Epithelial cell of proximal tubule (primary cell): ENCODE measurements at regions not wholly inside any gene's neighbourhood (a gene's known extent, or its start where the extent isn't known, plus 50 kb on each side); places are given as distances from the start of the nearest gene placed in this dataset.

Experiments
- DNase-seq: peaks from one replicate; pipeline ENCODE4 v3.0.0-alpha.2; 2011; ENCODE audit warnings: low read depth
- H3K4me3 ChIP-seq: 2 replicates; pipeline ENCODE4 v1.5.1; 2011; ENCODE audit warnings: low read depth, mild to moderate bottlenecking, low read length
- CTCF ChIP-seq: conservative IDR thresholded peaks from 2 replicates; pipeline ENCODE4 v1.5.1; 2012; ENCODE audit warnings: low read depth, mild to moderate bottlenecking, low read length

GRCh38 chr20:53872081-53872541 is 198.3 kb downstream of the BCAS1 start:
- TF ChIP-seq CTCF, result no peak
- no peak for DNase-seq
- H3K4me3 ChIP-seq, result no peak overlapping the region

DNA sequence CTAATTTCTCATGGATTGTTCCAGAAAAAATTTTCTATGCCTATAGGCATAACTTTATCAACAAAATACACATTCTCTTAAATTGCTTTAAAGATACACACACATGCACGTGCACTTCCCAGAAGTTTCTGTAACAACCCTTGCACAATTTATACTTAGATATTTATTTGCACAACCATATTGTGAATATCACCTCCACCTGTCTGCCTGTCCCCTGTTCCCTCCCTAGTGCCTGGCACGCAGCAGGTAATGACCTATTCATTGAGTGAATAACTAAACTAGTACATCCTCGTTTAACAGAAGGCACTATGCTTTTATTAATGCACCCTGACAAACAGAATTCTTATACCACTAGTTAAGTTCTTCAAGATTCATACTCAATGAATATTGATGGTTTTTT is 198.9 kb downstream of the BCAS1 start:
- DNase-seq, result no peak
- no peak overlapping the region for H3K4me3 ChIP-seq
- TF ChIP-seq CTCF, result no peak

DNA sequence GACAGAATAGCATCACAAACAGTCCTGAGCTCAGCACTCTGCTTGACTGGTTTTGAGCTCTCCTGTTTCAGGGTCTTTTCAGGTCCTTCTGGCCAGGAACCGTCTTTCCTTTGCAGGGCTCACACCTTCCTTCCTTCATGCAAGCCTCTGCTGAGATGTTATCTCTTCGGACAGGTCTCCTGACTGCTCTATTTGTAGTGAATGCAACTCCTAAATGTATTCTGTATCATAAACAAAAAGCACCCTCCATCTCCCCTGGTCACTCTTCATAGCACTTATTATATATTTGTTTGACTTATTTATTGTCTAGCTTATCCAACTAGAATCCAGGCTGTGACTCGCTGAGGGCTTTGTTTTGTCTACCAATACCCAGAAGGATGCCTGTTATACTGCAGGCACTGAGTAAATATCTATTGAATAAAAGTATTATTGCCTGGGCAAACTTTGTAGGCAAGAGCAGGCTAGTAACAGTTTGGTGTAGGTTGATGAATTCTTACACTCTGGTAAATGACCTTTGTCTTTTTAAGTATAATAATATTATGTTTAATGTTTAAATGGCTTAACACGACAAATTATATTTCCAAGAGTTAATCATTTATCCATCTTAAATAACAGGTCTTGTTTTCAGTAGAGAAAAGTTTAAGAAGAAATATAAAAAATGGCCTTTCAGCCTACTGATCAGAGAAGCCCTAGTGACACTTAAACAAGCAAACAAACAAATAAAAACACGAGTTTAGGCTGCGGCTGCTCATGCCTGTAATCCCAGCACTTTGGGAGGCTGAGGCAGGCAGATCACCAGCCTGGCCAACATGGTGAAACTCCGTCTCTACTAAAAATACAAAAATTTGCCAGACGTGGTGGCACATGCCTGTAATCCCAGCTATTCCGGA is 199.7 kb downstream of the BCAS1 start:
- no peak for TF ChIP-seq CTCF
- DNase-seq, result no peak

DNA sequence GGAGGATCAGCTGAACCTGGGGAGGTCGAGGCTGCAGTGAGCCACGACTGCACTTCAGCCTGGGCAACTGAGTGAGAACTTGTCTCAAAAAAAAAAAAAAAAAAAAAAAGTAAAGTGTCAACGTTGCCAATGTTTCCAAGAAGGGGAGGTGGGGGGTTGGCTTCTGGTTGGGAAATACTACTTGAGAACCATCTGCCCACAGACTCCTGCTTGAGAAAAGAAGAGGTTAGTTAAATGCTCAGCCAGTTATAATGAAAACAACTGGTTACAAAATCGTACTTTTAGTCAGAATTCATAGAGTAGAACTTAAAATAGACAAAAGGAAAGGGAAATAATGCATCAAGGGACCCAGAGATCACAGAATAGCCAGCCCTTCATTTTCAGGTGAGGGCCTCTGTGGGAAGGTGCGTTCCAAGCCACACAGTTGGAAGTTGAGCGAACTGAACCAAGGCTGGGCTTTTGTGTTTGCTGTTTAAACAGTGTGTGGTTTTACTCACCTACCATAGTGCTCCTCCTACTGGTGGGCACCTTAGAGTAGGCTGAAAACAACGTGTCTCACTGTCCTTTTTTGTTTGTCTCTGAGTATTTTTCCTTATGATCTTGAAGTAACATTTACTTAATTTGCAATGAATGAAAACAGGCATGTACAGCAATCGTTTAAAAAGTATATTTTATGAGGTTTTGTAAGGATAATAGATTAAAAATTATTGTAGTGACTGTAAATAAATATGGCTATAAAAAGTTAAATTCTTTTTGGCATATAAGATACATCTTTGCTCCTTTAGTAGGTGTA is 200.7 kb downstream of the BCAS1 start:
- TF ChIP-seq CTCF, result peak; percentile 94
- H3K4me3 ChIP-seq, result no peak overlapping the region
- DNase-seq, result peak; percentile 60

More for the DNA sequence above, 199.7 kb downstream of the BCAS1 start:
- no peak overlapping the region for H3K4me3 ChIP-seq

GRCh38 chr20:53867741-53868351 is 202.5 kb downstream of the BCAS1 start:
- TF ChIP-seq CTCF, result no peak
- no peak overlapping the region for H3K4me3 ChIP-seq
- no peak for DNase-seq

- no peak overlapping the region for H3K4me3 ChIP-seq
- TF ChIP-seq CTCF, result no peak
- no peak for DNase-seq
Measured at GRCh38 chr20:53866794-53867740, 203.3 kb downstream of the BCAS1 start.
